H1 (cell line): ENCODE measurements at regions not wholly inside any gene's neighbourhood (a gene's known extent, or its start where the extent isn't known, plus 50 kb on each side); places are given as distances from the start of the nearest gene placed in this dataset.

Experiments
- CTCF ChIA-PET: fragments of 300-600 bp; sonication (Branson Sonifier 250); formaldehyde crosslinking; loops from one replicate; lab custom pipeline; 2021; ENCODE audit not compliant: partially characterized antibody; lab: Charles Lee
- POLR2A ChIA-PET: fragments of 300-600 bp; sonication (Branson Sonifier 250); formaldehyde crosslinking; loops from one replicate; lab custom pipeline; 2021; ENCODE audit warnings: inconsistent platforms; ENCODE audit not compliant: partially characterized antibody; lab: Charles Lee
- DNase-seq, 2 experiments: peaks; one replicate each; pipeline versions ENCODE4 v3.0.0 to v3.0.0-alpha.2; 2010 to 2022; ENCODE audit warnings: low spot score in 2 of 2, low read depth in 1 of 2, mixed read lengths in 1 of 2
- FAIRE-seq: peaks from 2 replicates; lab custom pipeline; 2011; peaks lifted over from hg19 to GRCh38; lab: Jason Lieb, UNC
- H2AFZ ChIP-seq: 2 replicates; pipeline ENCODE4 v1.8.1; 2012; ENCODE audit warnings: low read length, inconsistent platforms
- H2AK5ac ChIP-seq: 2 replicates; pipeline ENCODE4 v1.6.1; 2013; ENCODE audit warnings: low read depth, low read length
- H2BK120ac ChIP-seq: replicated peaks from 2 replicates; pipeline ENCODE3; 2013; ENCODE audit warnings: low read depth, low read length, inconsistent platforms
- H2BK12ac ChIP-seq: 2 replicates; pipeline ENCODE4 v1.6.1; 2013; ENCODE audit warnings: low read depth, low read length
- H2BK15ac ChIP-seq: 2 replicates; pipeline ENCODE4 v1.6.1; 2013; ENCODE audit warnings: low read length
- H2BK20ac ChIP-seq: 2 replicates; pipeline ENCODE4 v1.6.1; 2013; ENCODE audit warnings: low read length
- H2BK5ac ChIP-seq: 2 replicates; pipeline ENCODE4 v1.6.1; 2013; ENCODE audit warnings: low read depth, low read length
- H3K14ac ChIP-seq: 2 replicates; pipeline ENCODE4 v1.6.1; 2013; ENCODE audit warnings: inconsistent platforms; ENCODE audit not compliant: insufficient read length
- H3K18ac ChIP-seq: 2 replicates; pipeline ENCODE4 v1.6.1; 2013; ENCODE audit warnings: low read length; ENCODE audit errors: extremely low read depth
- H3K23ac ChIP-seq: 2 replicates; pipeline ENCODE4 v1.6.1; 2013; ENCODE audit warnings: inconsistent platforms; ENCODE audit not compliant: insufficient read length
- H3K23me2 ChIP-seq: 2 replicates; pipeline ENCODE4 v1.6.1; 2013; ENCODE audit warnings: low read depth, low read length
- H3K27ac ChIP-seq: 2 replicates; pipeline ENCODE4 v1.6.1; 2011; ENCODE audit warnings: low read depth, low read length, inconsistent platforms
- H3K27me3 ChIP-seq, 4 experiments: replicated peaks in 1 of 4; 1 replicate in 1 of 4; 2 replicates in 3 of 4; pipeline versions ENCODE4 v1.6.1 to v1.8.1; 2011 to 2013; ENCODE audit warnings: low read length in 3 of 4, mild to moderate bottlenecking in 3 of 4, inconsistent platforms in 2 of 4, mixed read lengths in 2 of 4, moderate library complexity in 1 of 4; ENCODE audit not compliant: control insufficient read depth in 3 of 4, insufficient read depth in 3 of 4; ENCODE audit errors: extremely low read depth in 1 of 4
- H3K36me3 ChIP-seq, 4 experiments: 2 replicates each; pipeline versions ENCODE4 v1.6.1 to v1.8.1; 2011 to 2013; ENCODE audit warnings: mild to moderate bottlenecking in 4 of 4, low read length in 3 of 4, moderate library complexity in 2 of 4, control low read depth in 1 of 4, inconsistent platforms in 1 of 4; ENCODE audit not compliant: insufficient read depth in 4 of 4, control insufficient read depth in 2 of 4
- H3K4ac ChIP-seq: replicated peaks from 2 replicates; pipeline ENCODE3; 2013; ENCODE audit warnings: low read length, low read depth, mixed read lengths, inconsistent platforms; ENCODE audit not compliant: insufficient read length
- H3K4me1 ChIP-seq, 4 experiments: replicated peaks in 1 of 4; 1 replicate in 1 of 4; 2 replicates in 3 of 4; pipeline versions ENCODE4 v1.6.1 to v1.8.1; 2011 to 2013; ENCODE audit warnings: low read length in 3 of 4, inconsistent platforms in 2 of 4, mixed read lengths in 1 of 4; ENCODE audit not compliant: insufficient read depth in 4 of 4, control insufficient read depth in 3 of 4
- H3K4me2 ChIP-seq, 2 experiments: 2 replicates each; pipeline versions ENCODE4 v1.6.1 to v1.8.1; 2011 to 2013; ENCODE audit warnings: low read depth in 2 of 2, low read length in 2 of 2, control low read depth in 1 of 2, inconsistent platforms in 1 of 2, mild to moderate bottlenecking in 1 of 2; ENCODE audit not compliant: insufficient read depth in 1 of 2
- H3K4me3 ChIP-seq, 4 experiments: fragments of 200-600, 300-600 bp in 1 of 4; sonication (generic), shearing (Covaris generic), sonication (Bioruptor Twin) in 1 of 4; 2 replicates each; pipeline versions ENCODE4 v1.5.1 to v1.8.1; 2011 to 2016; ENCODE audit warnings: low read length in 4 of 4, low read depth in 3 of 4, control low read depth in 2 of 4, inconsistent platforms in 2 of 4, mild to moderate bottlenecking in 2 of 4, mixed read lengths in 1 of 4, moderate library complexity in 1 of 4; ENCODE audit not compliant: insufficient read depth in 2 of 4; ENCODE audit errors: extremely low read depth in 1 of 4
- H3K56ac ChIP-seq: replicated peaks from 2 replicates; pipeline ENCODE3; 2013; ENCODE audit warnings: low read depth, mild to moderate bottlenecking, mixed read lengths, low read length, inconsistent platforms; ENCODE audit not compliant: insufficient read length
- H3K79me1 ChIP-seq: 2 replicates; pipeline ENCODE4 v1.6.1; 2013; ENCODE audit warnings: low read depth, low read length, control low read depth
- H3K79me2 ChIP-seq, 2 experiments: 2 replicates each; pipeline versions ENCODE4 v1.6.1 to v1.8.1; 2012 to 2013; ENCODE audit warnings: low read length in 2 of 2, mild to moderate bottlenecking in 2 of 2, inconsistent platforms in 1 of 2; ENCODE audit not compliant: insufficient read depth in 2 of 2, control insufficient read depth in 1 of 2
- H3K9ac ChIP-seq, 4 experiments: replicated peaks in 1 of 4; 1 replicate in 1 of 4; 2 replicates in 3 of 4; pipeline versions ENCODE4 v1.6.1 to v1.8.1; 2011 to 2013; ENCODE audit warnings: low read depth in 3 of 4, low read length in 3 of 4, control low read depth in 2 of 4, mild to moderate bottlenecking in 2 of 4, moderate library complexity in 2 of 4, inconsistent platforms in 1 of 4; ENCODE audit errors: extremely low read depth in 1 of 4
- H3K9me3 ChIP-seq, 2 experiments: 2 replicates each; pipeline versions ENCODE4 v1.6.1 to v1.8.1; 2012 to 2013; ENCODE audit warnings: mild to moderate bottlenecking in 2 of 2, moderate library complexity in 2 of 2, control low read depth in 1 of 2, inconsistent platforms in 1 of 2, low read depth in 1 of 2, low read length in 1 of 2, mixed read lengths in 1 of 2; ENCODE audit not compliant: insufficient read depth in 2 of 2
- H4K20me1 ChIP-seq, 2 experiments: replicated peaks in 1 of 2; 2 replicates each; pipeline versions ENCODE3 to v1.8.1; 2011 to 2013; ENCODE audit warnings: inconsistent platforms in 2 of 2, low read length in 2 of 2, mild to moderate bottlenecking in 1 of 2; ENCODE audit not compliant: insufficient read depth in 2 of 2, control insufficient read depth in 1 of 2
- H4K5ac ChIP-seq: 2 replicates; pipeline ENCODE4 v1.6.1; 2013; ENCODE audit warnings: low read length, low read depth, mixed read lengths, inconsistent platforms; ENCODE audit not compliant: insufficient read length
- H4K8ac ChIP-seq: 2 replicates; pipeline ENCODE4 v1.8.0; 2013; ENCODE audit warnings: mild to moderate bottlenecking, moderate library complexity, low read length, inconsistent platforms; ENCODE audit not compliant: insufficient read depth; ENCODE audit errors: extremely low read depth
- H4K91ac ChIP-seq: replicated peaks from 2 replicates; pipeline ENCODE3; 2013; ENCODE audit warnings: low read length, mixed read lengths, inconsistent platforms; ENCODE audit not compliant: insufficient read length
- CTBP2 ChIP-seq: IDR thresholded peaks from 2 replicates; pipeline ENCODE4 v1.7.0; 2011; ENCODE audit warnings: borderline replicate concordance, mild to moderate bottlenecking, moderate library complexity, mixed read lengths, low read length; ENCODE audit not compliant: insufficient read depth, insufficient read length
- CTCF ChIP-seq, 3 experiments: IDR thresholded peaks; 1 replicate in 2 of 3; 2 replicates in 1 of 3; pipeline versions ENCODE4 v1.5.1 to v1.6.1; 2011; ENCODE audit warnings: low read length in 3 of 3, mild to moderate bottlenecking in 3 of 3, inconsistent platforms in 2 of 3, low read depth in 1 of 3, moderate library complexity in 1 of 3; ENCODE audit not compliant: insufficient read depth in 1 of 3; ENCODE audit errors: control extremely low read depth in 1 of 3
- EGR1 ChIP-seq: IDR thresholded peaks from 2 replicates; pipeline ENCODE4 v1.6.1; 2011; ENCODE audit warnings: low read depth, low read length, borderline replicate concordance
- FOSL1 ChIP-seq: IDR thresholded peaks from 2 replicates; pipeline ENCODE4 v1.6.1; 2011; ENCODE audit warnings: mild to moderate bottlenecking, low read depth, low read length, moderate library complexity; ENCODE audit not compliant: insufficient read depth
- JUND ChIP-seq: IDR thresholded peaks from 2 replicates; pipeline ENCODE4 v1.6.1; 2011; ENCODE audit warnings: mild to moderate bottlenecking, improper control_type of control experiment, low read length
- POLR2A ChIP-seq, 2 experiments: IDR thresholded peaks; 1 replicate in 1 of 2; 2 replicates in 1 of 2; pipeline ENCODE4 v1.6.1; 2011; ENCODE audit warnings: low read depth in 2 of 2, low read length in 2 of 2, mild to moderate bottlenecking in 2 of 2; ENCODE audit errors: control extremely low read depth in 1 of 2
- RBBP5 ChIP-seq: IDR thresholded peaks from 2 replicates; pipeline ENCODE4 v1.7.1; 2012; ENCODE audit warnings: low read depth, mild to moderate bottlenecking, inconsistent platforms, low read length, moderate library complexity, borderline replicate concordance
- TAF7 ChIP-seq: optimal IDR thresholded peaks from 2 replicates; pipeline ENCODE3; 2011; ENCODE audit warnings: low read depth, mild to moderate bottlenecking, inconsistent platforms, low read length, moderate library complexity, borderline replicate concordance
- TBP ChIP-seq: IDR thresholded peaks from 2 replicates; pipeline ENCODE4 v1.6.1; 2011; ENCODE audit warnings: low read depth, low read length, improper control_type of control experiment
- TEAD4 ChIP-seq: IDR thresholded peaks from 2 replicates; pipeline ENCODE4 v1.6.1; 2012; ENCODE audit warnings: low read depth, low read length, inconsistent platforms, mixed read lengths
- ZNF274 ChIP-seq: IDR thresholded peaks from 2 replicates; pipeline ENCODE4 v1.7.0; 2012; ENCODE audit warnings: low read length, borderline replicate concordance; ENCODE audit errors: extremely low read depth
- WGBS, 2 experiments: shearing (Covaris generic) in 1 of 2; methylation state at CpG; one replicate each; pipeline versions ENCODE4 v1.1.6 to v1.1.7; 2013 to 2015; ENCODE audit warnings: low lambda C conversion rate in 2 of 2, mixed read lengths in 2 of 2, inconsistent platforms in 1 of 2, low coverage in 1 of 2, missing lambda C conversion rate in 1 of 2; ENCODE audit not compliant: insufficient replicate concordance in 2 of 2, insufficient coverage in 1 of 2, insufficient read length in 1 of 2; ENCODE audit errors: extremely low coverage in 1 of 2, missing lambda C conversion rate in 1 of 2; 5-methylcytosine and 5-hydroxymethylcytosine counted together
- TF ChIP-seq, protein P1 (sequence below): IDR thresholded peaks from 2 replicates; pipeline ENCODE4 v1.6.1; 2012; ENCODE audit warnings: inconsistent platforms

DNA sequence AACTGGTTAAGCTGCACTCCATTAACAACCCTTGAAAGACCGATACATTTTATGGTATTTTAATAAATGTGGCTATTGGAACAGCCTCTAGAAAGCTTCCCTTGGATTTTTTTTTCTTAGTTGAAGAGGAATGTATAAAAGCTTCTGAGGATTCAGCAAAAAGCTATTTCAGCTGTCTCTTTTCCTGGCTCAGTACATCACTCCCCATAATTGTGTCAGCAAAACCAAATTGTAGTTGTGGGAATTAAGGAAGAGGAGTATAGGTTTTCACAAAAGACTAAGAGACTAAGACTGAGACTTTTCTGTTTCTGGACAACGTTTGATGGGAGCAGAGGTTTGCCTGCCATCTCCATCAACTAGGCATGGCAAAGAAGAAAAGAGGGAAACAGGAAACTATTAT is 106.5 kb downstream of the C12orf50 start:
- Histone ChIP-seq H2BK20ac (no peak overlapping the region), H3K4me1 (no peaks in the 10 kb centered on the region), H4K5ac (no peak overlapping the region), H4K20me1 (no peaks in the 10 kb centered on the region), H2BK5ac (no peak overlapping the region), H3K4me2 (no peak overlapping the region), H2AFZ (no peak overlapping the region), H3K27me3 (no peaks in the 10 kb centered on the region), H3K4me3 (no peak overlapping the region), H2BK15ac (no peak overlapping the region), H3K18ac (no peak overlapping the region), H3K79me1 (no peaks in the 10 kb centered on the region), H3K23me2 (no peaks in the 10 kb centered on the region), H3K9ac (no peak overlapping the region), H3K9me3 (no peaks in the 10 kb centered on the region), H4K91ac (no peak overlapping the region), H2AK5ac (no peak overlapping the region), H2BK120ac (no peak overlapping the region), H3K36me3 (no peaks in the 10 kb centered on the region), H3K4ac (no peak overlapping the region), H3K56ac (no peak overlapping the region), H3K14ac (no peak overlapping the region), H2BK12ac (no peak overlapping the region), H4K8ac (no peak overlapping the region), H3K79me2 (no peaks in the 10 kb centered on the region), H3K27ac (no peak overlapping the region), H3K23ac (no peak overlapping the region)
- DNase-seq (no peak), FAIRE-seq (no peak)
- 92% methylated on average over 2 of the region's 2 CpGs; no CpG with 5 or more reads in 1 of the 2 experiments for WGBS, 2 experiments
- CTCF ChIA-PET: interaction anchor here (1.0 kb wide), 1 partner anchor 32 kb away, joined by 3 read pairs; no protein-coding TSS in a partner anchor
- POLR2A ChIA-PET: no interaction called here
- no peak for TF ChIP-seq TAF7
- no peak for TF ChIP-seq POLR2A (IDR thresholded peaks at IDR 0.05; ENCODE audit: control extremely low read depth in 1 of 2, low read depth in 2 of 2, low read length in 2 of 2)
- TF ChIP-seq, protein P1, sequence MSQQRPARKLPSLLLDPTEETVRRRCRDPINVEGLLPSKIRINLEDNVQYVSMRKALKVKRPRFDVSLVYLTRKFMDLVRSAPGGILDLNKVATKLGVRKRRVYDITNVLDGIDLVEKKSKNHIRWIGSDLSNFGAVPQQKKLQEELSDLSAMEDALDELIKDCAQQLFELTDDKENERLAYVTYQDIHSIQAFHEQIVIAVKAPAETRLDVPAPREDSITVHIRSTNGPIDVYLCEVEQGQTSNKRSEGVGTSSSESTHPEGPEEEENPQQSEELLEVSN: no peak
- TF ChIP-seq RBBP5: no peak
- no peak for TF ChIP-seq FOSL1
- TF ChIP-seq ZNF274: no peak
- TF ChIP-seq JUND: no peak
- no peak for TF ChIP-seq TBP
- no peak for TF ChIP-seq CTCF (IDR thresholded peaks at IDR 0.05; ENCODE audit: control extremely low read depth in 1 of 3, insufficient read depth in 1 of 3, low read depth in 1 of 3, low read length in 3 of 3)
- no peak for TF ChIP-seq CTBP2
- TF ChIP-seq TEAD4: no peak
- no peak for TF ChIP-seq EGR1
